Stomach (tissue), 8 donors: ENCODE measurements at regions not wholly inside any gene's neighbourhood (a gene's known extent, or its start where the extent isn't known, plus 50 kb on each side); places are given as distances from the start of the nearest gene placed in this dataset.

Source experiments
- DNase-seq, 2 donors: peaks; one replicate each; pipeline versions ENCODE4 v3.0.0 to v3.0.0-alpha.2; 2013 to 2019
- H3K27ac ChIP-seq, 5 donors: fragments of 200-600 bp in 4 of 5; sonication (generic) in 4 of 5; one replicate each; pipeline ENCODE4 v1.5.1; 2013 to 2019; ENCODE audit warnings: mild to moderate bottlenecking in 1 of 5, moderate library complexity in 1 of 5
- H3K27me3 ChIP-seq, 3 donors: fragments of 200-600 bp; sonication (generic); one replicate each; pipeline ENCODE4 v1.5.1; 2017 to 2019; ENCODE audit warnings: mixed run types in 1 of 3
- H3K36me3 ChIP-seq, 4 donors: fragments of 200-600 bp; sonication (generic); 1 replicate in 3 of 4; 2 replicates in 1 of 4; pipeline ENCODE4 v1.5.1; 2016 to 2019
- H3K4me1 ChIP-seq, 4 donors: fragments of 200-600 bp; sonication (generic); one replicate each; pipeline ENCODE4 v1.5.1; 2016 to 2019
- H3K4me3 ChIP-seq, 4 donors: fragments of 200-600 bp; sonication (generic) in 3 of 4; one replicate each; pipeline ENCODE4 v1.5.1; 2016 to 2019; ENCODE audit warnings: mild to moderate bottlenecking in 1 of 4
- H3K9me3 ChIP-seq, 4 donors: fragments of 200-600 bp; sonication (generic); one replicate each; pipeline ENCODE4 v1.5.1; 2016 to 2019
- EP300 ChIP-seq: sonication (generic); formaldehyde crosslinking; IDR thresholded peaks from one replicate; pipeline ENCODE4 v1.6.1; 2017; ENCODE audit warnings: antibody characterized with exemption
- POLR2A ChIP-seq, 4 donors: fragments of 450-650 bp; IDR thresholded peaks; one replicate each; pipeline ENCODE4 v1.6.1; 2016; ENCODE audit warnings: antibody characterized with exemption in 4 of 4, control low read depth in 2 of 4, mild to moderate bottlenecking in 1 of 4, moderate library complexity in 1 of 4
- POLR2AphosphoS5 ChIP-seq, 3 donors: sonication (generic); formaldehyde crosslinking; IDR thresholded peaks; one replicate each; pipeline ENCODE4 v1.6.1; 2016; ENCODE audit warnings: antibody characterized with exemption in 3 of 3
- WGBS, 5 donors: extraction: QIAGEN DNeasy Blood & Tissue Kit in 3 of 5; methylation state at CpG; one replicate each; pipeline versions ENCODE4 v1.1.5 to v1.1.7; 2013 to 2018; 5-methylcytosine and 5-hydroxymethylcytosine counted together
- intact Hi-C: fragments of 100-400 bp; cut with DNase I; formaldehyde crosslinking; loops from one replicate; pipeline ENCODE4 v1.15.1; 2023; ENCODE audit warnings: low total_unique reads
- TF ChIP-seq, protein P1 (sequence below), 7 experiments: fragments of 450-650 bp in 4 of 7; fragments of 200-600 bp in 3 of 7; sonication (generic) in 3 of 7; IDR thresholded peaks; one replicate each; pipeline ENCODE4 v1.5.1; 2016 to 2019; ENCODE audit warnings: antibody characterized with exemption in 7 of 7, control low read depth in 2 of 7, mild to moderate bottlenecking in 1 of 7
- donor health status: healthy with polysubstance abuse.
- donor health status: Bipolar disorder and iron deficiency.
- donor health status: healthy.

DNA sequence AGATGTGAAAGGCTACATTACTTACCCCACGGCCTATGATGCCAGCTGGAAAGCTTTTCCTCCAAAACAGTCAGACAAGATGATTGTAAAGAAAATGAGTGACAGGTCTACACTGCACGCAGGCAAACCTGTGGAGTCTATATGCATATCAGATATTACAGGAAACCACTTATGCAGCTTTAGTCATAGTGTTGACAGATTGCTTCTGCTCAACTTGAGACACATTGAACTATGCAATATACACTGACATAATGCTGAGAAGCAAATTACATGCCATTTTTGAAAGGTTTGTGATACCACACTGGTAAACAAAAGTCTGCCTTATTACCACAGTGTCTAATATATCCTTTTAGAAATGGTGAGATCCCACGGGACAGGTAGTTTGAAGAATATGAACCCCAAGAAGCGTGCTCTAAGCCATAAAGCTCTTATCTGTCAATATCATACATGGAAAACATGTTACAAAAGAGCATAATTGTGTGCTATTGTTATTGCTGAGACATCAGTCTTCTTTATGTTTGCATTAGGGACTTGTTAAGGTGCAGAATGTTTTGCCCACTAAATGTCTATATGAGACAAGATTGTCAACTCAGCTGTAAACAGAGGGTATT is 1835.8 kb upstream of the TENM3 start:
- H3K4me1 ChIP-seq: no peaks in the 10 kb centered on the region
- intact Hi-C loops: no loop called here
- TF ChIP-seq POLR2AphosphoS5 (IDR thresholded peaks at IDR 0.05): no peak
- no peak for TF ChIP-seq EP300
- TF ChIP-seq, protein P1, sequence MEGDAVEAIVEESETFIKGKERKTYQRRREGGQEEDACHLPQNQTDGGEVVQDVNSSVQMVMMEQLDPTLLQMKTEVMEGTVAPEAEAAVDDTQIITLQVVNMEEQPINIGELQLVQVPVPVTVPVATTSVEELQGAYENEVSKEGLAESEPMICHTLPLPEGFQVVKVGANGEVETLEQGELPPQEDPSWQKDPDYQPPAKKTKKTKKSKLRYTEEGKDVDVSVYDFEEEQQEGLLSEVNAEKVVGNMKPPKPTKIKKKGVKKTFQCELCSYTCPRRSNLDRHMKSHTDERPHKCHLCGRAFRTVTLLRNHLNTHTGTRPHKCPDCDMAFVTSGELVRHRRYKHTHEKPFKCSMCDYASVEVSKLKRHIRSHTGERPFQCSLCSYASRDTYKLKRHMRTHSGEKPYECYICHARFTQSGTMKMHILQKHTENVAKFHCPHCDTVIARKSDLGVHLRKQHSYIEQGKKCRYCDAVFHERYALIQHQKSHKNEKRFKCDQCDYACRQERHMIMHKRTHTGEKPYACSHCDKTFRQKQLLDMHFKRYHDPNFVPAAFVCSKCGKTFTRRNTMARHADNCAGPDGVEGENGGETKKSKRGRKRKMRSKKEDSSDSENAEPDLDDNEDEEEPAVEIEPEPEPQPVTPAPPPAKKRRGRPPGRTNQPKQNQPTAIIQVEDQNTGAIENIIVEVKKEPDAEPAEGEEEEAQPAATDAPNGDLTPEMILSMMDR (IDR thresholded peaks at IDR 0.05): no peak
- TF ChIP-seq POLR2A (IDR thresholded peaks at IDR 0.05): no peak
- no peaks in the 10 kb centered on the region for H3K36me3 ChIP-seq
- WGBS, 5 donors: 61 to 70% (median 64%) methylated on average over 4 of the region's 4 CpGs
- no peak overlapping the region for H3K27ac ChIP-seq
- H3K27me3 ChIP-seq: no peaks in the 10 kb centered on the region
- no peak overlapping the region for H3K4me3 ChIP-seq
- H3K9me3 ChIP-seq: no peaks in the 10 kb centered on the region
- no peak for DNase-seq

DNA sequence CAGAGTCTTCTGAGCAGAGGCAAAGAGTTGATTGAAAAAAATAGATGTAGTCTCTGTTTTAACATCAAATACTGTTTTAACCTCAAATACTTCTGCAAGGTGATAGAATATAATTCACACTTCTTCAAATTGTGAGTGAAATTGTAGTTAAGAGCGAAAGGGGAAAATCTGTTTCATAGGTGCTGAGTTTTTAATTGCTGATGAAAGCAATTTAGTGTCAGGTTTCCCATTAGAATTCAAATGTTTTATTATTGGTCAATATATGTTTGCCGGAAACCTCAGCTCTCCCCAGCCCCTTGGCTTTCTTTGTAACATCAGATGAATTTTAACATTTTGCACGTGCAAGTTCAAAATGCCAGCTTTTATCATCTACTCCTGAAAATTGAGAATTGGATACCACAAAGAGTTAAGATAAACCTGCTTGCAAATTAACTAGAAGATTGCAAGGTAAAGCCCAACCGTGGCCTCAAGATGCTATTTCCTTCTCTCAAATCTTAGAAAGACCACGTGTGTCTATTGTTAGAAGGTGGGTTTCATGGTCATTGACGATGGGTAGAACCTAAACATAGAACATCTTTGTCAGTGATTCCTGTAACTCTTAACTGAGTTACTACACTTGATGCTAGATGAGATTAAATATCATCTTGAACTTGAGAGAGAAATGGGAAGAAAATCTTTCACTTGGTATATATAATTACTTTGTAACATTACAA is 1824.2 kb upstream of the TENM3 start:
- Histone ChIP-seq H3K4me1 (no peaks in the 10 kb centered on the region), H3K36me3 (no peaks in the 10 kb centered on the region), H3K4me3 (no peak overlapping the region), H3K27me3 (no peaks in the 10 kb centered on the region), H3K9me3 (no peaks in the 10 kb centered on the region), H3K27ac (no peak overlapping the region)
- WGBS, 5 donors: 47 to 63% (median 55%) methylated on average over 6 of the region's 6 CpGs
- intact Hi-C loops: no loop called here
- no peak for DNase-seq
- TF ChIP-seq POLR2A (IDR thresholded peaks at IDR 0.05) (no peak), POLR2AphosphoS5 (IDR thresholded peaks at IDR 0.05) (no peak), EP300 (no peak)
- TF ChIP-seq, protein P1 (IDR thresholded peaks at IDR 0.05): no peak

DNA sequence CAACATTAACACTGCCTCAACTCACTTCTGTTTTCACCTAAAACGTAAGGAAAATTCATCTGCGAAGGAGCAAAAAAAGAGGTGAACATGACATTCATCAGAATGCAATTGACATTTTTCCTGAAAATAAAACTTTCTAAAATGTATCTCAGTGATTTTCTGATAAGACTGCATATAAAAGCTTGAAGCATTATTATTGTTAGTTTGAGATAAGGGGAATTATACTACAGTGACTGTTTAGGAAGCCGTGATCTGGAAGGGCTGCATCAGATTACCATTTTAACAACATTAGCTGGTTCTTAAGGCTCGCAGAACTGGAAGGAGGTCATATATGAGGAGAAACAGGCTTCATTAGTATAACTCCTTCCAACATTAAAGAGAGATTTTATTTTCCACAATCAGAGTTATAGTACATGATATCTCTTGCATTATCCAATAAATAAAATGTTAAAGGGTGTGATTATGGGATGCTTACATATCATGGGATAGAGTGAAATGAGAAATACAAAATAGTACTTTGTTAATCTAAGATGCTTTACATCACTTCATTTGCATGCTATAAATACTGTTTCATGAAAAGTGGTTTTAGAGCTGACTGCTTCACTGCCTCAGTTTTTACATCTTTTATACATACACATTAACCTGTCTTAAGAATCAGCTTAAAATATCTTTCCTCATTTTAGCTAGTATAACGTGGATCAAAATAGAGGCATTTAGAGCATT is 1820.1 kb upstream of the TENM3 start:
- 64 to 70% (median 68%) methylated on average over 5 of the region's 5 CpGs for WGBS, 5 donors
- no peak for DNase-seq
- no peak overlapping the region for H3K27ac ChIP-seq
- no peak overlapping the region for H3K4me3 ChIP-seq
- H3K4me1 ChIP-seq: no peaks in the 10 kb centered on the region
- no peaks in the 10 kb centered on the region for H3K36me3 ChIP-seq
- no peaks in the 10 kb centered on the region for H3K27me3 ChIP-seq
- intact Hi-C loops: no loop called here
- no peak for TF ChIP-seq POLR2A (IDR thresholded peaks at IDR 0.05)
- TF ChIP-seq EP300: no peak
- TF ChIP-seq, protein P1 (IDR thresholded peaks at IDR 0.05): no peak
- no peak for TF ChIP-seq POLR2AphosphoS5 (IDR thresholded peaks at IDR 0.05)
- no peaks in the 10 kb centered on the region for H3K9me3 ChIP-seq

DNA sequence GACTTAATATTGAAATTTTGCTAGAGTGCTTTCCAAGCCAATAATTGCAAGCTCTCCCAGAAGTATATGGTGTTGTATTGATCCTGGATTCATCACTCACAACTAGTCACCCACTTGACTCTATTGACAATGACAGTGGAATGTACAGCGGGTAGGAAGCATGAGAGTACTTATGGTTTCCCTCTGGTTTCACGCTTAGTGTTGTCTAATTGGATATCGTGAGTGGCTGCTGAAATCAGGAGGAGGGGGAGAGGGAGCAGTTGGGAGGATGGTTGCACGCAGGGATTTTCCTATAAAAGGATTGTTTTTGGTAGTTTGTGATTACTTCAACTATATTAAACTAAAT is 1819.5 kb upstream of the TENM3 start:
- no peaks in the 10 kb centered on the region for H3K9me3 ChIP-seq
- TF ChIP-seq POLR2AphosphoS5 (IDR thresholded peaks at IDR 0.05) (no peak), EP300 (no peak)
- 70 to 82% (median 75%) methylated on average over 4 of the region's 4 CpGs for WGBS, 5 donors
- intact Hi-C loops: no loop called here
- H3K27me3 ChIP-seq: no peaks in the 10 kb centered on the region
- H3K27ac ChIP-seq: no peak overlapping the region
- no peaks in the 10 kb centered on the region for H3K36me3 ChIP-seq
- DNase-seq: no peak
- H3K4me1 ChIP-seq: no peaks in the 10 kb centered on the region
- H3K4me3 ChIP-seq: no peak overlapping the region

DNA sequence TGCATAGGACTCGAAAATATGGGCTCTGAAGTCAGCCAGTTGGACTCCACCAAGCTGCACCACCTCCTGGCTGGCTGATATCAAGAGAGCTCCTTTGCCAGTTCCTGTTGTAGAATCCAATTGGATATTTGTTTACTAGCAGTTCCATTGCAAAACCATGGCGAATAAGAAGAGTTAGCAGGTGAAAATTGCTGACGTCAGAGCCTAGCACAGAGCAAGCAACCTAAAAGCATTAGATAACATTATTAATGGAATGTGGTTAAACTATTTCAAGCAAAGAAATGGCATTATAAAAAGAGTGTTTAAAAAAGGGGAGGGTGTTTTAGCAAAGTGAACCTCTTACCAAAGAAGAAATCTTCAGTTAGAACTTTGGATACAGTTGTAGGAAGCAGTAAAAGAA is 1816.3 kb upstream of the TENM3 start:
- no peak for DNase-seq
- Histone ChIP-seq H3K4me1 (no peaks in the 10 kb centered on the region), H3K36me3 (no peaks in the 10 kb centered on the region), H3K4me3 (no peak overlapping the region), H3K27ac (no peak overlapping the region), H3K27me3 (no peaks in the 10 kb centered on the region), H3K9me3 (no peaks in the 10 kb centered on the region)
- TF ChIP-seq, protein P1 (IDR thresholded peaks at IDR 0.05): no peak
- TF ChIP-seq POLR2AphosphoS5 (IDR thresholded peaks at IDR 0.05) (no peak), EP300 (no peak), POLR2A (IDR thresholded peaks at IDR 0.05) (no peak)
- intact Hi-C loops: no loop called here
- 54 to 64% (median 57%) methylated on average over 3 of the region's 3 CpGs for WGBS, 5 donors
